HEK293 (cell line): ENCODE measurements at regions not wholly inside any gene's neighbourhood (a gene's known extent, or its start where the extent isn't known, plus 50 kb on each side); places are given as distances from the start of the nearest gene placed in this dataset.

Source experiments
- CTCF ChIP-seq: fragments of 450-650 bp; formaldehyde crosslinking; IDR thresholded peaks from 2 replicates; pipeline ENCODE4 v1.5.1; 2016; ENCODE audit warnings: missing biosample characterization, missing genetic modification characterization
- MZF1 ChIP-seq: fragments of 450-650 bp; formaldehyde crosslinking; IDR thresholded peaks from 2 replicates; pipeline ENCODE4 v1.5.1; 2017; ENCODE audit warnings: missing biosample characterization, missing genetic modification characterization, borderline replicate concordance
- REST ChIP-seq: fragments of 450-650 bp; formaldehyde crosslinking; IDR thresholded peaks from 2 replicates; pipeline ENCODE4 v1.5.1; 2016; ENCODE audit warnings: missing biosample characterization, missing genetic modification characterization
- SP2 ChIP-seq: fragments of 450-650 bp; formaldehyde crosslinking; IDR thresholded peaks from 2 replicates; pipeline ENCODE4 v1.5.1; 2016; ENCODE audit warnings: missing biosample characterization, missing genetic modification characterization
- ZBTB1 ChIP-seq: fragments of 450-650 bp; formaldehyde crosslinking; IDR thresholded peaks from 2 replicates; pipeline ENCODE4 v1.5.1; 2016; ENCODE audit warnings: missing biosample characterization, missing genetic modification characterization
- ZFHX2 ChIP-seq: fragments of 450-650 bp; formaldehyde crosslinking; conservative IDR thresholded peaks from 2 replicates; pipeline ENCODE4 v1.5.1; 2016; ENCODE audit warnings: missing biosample characterization, missing genetic modification characterization
- ZNF324 ChIP-seq: fragments of 450-650 bp; formaldehyde crosslinking; IDR thresholded peaks from 2 replicates; pipeline ENCODE4 v1.5.1; 2016; ENCODE audit warnings: missing biosample characterization, missing genetic modification characterization
- ZNF394 ChIP-seq: fragments of 450-650 bp; formaldehyde crosslinking; IDR thresholded peaks from 2 replicates; pipeline ENCODE4 v1.5.1; 2016; ENCODE audit warnings: missing biosample characterization, missing genetic modification characterization, mild to moderate bottlenecking, moderate library complexity, borderline replicate concordance
- ZNF580 ChIP-seq: fragments of 450-650 bp; formaldehyde crosslinking; IDR thresholded peaks from 2 replicates; pipeline ENCODE4 v1.5.1; 2016; ENCODE audit warnings: missing biosample characterization, missing genetic modification characterization
- ZNF670 ChIP-seq: fragments of 450-650 bp; formaldehyde crosslinking; IDR thresholded peaks from 2 replicates; pipeline ENCODE4 v1.5.1; 2016; ENCODE audit warnings: missing biosample characterization, missing genetic modification characterization, low read depth
- ZNF701 ChIP-seq: fragments of 450-650 bp; formaldehyde crosslinking; IDR thresholded peaks from 2 replicates; pipeline ENCODE4 v1.5.1; 2016; ENCODE audit warnings: missing biosample characterization, missing genetic modification characterization
- ZNF785 ChIP-seq: fragments of 450-650 bp; formaldehyde crosslinking; IDR thresholded peaks from 2 replicates; pipeline ENCODE4 v1.5.1; 2016; ENCODE audit warnings: missing biosample characterization, missing genetic modification characterization

- TF ChIP-seq CTCF (tag by site-specific recombination) (no peak), ZBTB1 (tag by site-specific recombination) (no peak), MZF1 (tag by site-specific recombination) (no peak), ZFHX2 (tag by site-specific recombination) (no peak), REST (tag by site-specific recombination) (no peak), ZNF701 (tag by site-specific recombination) (no peak), ZNF580 (no peak), ZNF394 (tag by site-specific recombination) (no peak), SP2 (tag by site-specific recombination) (no peak), ZNF670 (tag by site-specific recombination) (no peak), ZNF785 (no peak), ZNF324 (tag by site-specific recombination) (no peak)
These were observed 1531.2 kb downstream of the STIM2 start for GRCh38 chr4:28391877-28392276.
